Activated T-helper 9 cell treated with anti-CD3 and anti-CD28 coated beads, Interleukin-2, amount 50 U/mL, for 16 hours (primary cell): ENCODE measurements at regions not wholly inside any gene's neighbourhood (a gene's known extent, or its start where the extent isn't known, plus 50 kb on each side); places are given as distances from the start of the nearest gene placed in this dataset.
"Not testable (repeated sequence)": the region's sequence is repeated elsewhere in the genome, so short reads cannot be mapped to it uniquely, and the experiment has no call there.

Experiments
- DNase-seq: peaks from one replicate; pipeline ENCODE4 v3.0.0-alpha.2; 2020; ENCODE audit warnings: low read depth

DNA sequence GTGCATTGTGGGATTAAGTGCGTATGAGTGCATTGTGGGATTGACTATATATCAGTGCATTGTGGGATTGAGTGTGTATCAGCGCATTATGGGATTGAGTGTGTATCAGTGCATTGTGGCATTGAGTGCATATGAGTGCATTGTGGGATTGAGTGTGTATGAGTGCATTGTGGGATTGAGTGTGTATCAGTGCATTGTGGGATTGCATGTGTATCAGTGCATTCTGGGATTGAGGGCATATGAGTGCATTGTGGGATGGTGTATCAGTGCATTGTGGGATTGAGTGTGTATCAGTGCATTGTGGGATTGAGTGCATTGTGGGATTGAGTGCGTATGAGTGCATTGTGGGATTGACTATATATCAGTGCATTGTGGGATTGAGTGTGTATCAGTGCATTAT is 106.4 kb downstream of the SHOX start:
- not testable (repeated sequence) for DNase-seq

DNA sequence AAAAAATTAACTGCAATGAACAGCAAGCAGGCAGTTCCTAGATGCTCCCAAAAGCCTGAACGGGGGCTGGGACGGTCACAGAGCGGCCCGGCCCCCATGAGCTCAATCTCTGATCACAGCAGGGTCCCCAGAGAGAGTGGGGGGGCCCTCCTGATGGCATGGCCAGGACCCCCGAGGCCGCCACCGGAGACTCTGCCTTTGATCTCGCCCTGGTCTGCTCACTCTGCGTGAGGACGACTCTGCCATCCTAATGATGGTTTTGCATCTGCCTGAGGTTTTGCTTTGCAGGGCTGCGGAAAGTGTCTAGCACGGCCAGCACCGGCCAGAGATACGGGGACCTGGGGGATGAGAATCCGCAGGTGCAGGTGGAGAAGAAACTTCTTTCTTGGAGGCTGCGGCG is 103.8 kb downstream of the SHOX start:
- DNase-seq, result no peak

DNA sequence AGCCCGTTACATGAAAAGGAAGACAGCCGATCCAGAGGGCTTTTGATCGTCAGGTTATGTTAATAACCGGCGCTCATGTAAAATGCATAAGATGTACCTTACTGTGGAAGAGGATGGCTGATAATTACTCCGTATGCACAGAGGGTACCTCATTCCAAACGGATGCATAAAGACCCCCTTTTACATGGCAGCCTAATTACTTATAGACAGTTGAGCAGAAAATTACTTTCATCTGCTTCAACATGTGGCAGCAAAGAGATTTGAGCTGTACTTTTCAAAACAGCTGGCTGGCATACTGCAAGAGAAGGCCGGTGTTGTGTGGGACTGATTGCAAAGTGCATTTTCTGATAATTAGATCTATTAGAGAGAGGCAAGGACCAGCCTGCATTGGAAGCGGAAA is 103.4 kb downstream of the SHOX start:
- no peak for DNase-seq

DNA sequence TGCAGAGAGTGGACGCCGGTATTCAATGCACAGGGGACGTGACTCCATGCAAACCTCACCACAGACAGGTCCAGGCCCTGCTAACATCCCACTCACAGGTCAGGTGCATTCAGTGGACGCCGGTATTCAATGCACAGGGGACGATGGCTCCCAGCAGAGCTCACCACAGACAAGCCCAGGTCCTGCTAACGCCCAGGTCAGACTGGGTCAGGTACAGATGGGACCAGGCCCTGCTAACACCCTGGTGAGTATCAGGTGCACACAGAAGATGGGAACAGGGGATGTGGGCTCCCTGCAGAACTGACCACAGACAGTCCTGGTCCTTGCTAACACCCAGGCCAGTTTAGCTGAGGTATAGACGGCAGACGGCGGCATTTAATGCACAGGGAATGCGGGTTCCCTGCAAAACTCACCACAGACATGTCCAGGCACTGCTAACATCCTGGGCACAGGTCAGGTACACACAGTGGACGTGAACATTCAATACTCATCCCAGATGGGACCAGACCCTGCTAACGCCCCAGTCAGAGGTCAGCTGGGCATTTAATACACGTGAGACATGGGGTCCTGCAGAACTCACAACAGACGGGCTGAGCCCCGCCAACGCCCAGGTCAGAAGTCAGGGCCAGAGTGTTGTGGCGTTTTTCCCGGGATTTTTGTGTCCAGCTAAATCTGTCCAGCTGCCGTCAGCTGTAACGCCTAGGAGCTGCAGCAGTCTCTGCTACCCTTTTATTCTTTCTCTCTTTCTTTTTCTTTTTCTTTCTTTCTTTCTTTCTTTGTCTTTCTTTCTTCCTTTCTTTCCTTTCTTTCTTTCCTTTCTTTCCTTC is 99.2 kb downstream of the SHOX start:
- no peak for DNase-seq

DNA sequence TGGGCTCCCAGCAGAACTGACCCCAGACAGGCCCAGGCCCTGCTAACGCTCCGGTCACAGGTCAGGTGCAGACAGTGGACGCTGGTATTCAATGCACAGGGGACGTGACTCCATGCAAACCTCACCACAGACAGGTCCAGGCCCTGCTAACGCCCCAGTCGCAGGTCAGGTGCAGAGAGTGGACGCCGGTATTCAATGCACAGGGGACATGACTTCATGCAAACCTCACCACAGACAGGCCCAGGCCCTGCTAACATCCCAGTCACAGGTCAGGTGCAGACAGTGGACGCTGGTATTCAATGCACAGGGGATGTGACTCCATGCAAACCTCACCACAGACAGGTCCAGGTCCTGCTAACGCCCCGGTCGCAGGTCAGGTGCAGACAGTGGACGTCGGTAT is 98.5 kb downstream of the SHOX start:
- not testable (repeated sequence) for DNase-seq

DNA sequence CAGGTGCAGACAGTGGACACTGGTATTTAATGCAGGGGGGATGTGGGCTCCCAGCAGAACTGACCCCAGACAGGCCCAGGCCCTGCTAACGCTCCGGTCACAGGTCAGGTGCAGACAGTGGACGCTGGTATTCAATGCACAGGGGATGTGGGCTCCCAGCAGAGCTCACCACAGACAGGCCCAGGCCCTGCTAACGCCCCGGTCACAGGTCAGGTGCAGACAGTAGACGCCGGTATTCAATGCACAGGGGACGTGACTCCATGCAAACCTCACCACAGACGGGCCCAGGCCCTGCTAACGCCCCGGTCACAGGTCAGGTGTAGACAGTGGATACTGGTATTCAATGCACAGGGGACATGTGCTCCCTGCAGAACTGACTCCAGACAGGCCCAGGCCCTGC is 98.0 kb downstream of the SHOX start:
- DNase-seq, result not testable (repeated sequence)

DNA sequence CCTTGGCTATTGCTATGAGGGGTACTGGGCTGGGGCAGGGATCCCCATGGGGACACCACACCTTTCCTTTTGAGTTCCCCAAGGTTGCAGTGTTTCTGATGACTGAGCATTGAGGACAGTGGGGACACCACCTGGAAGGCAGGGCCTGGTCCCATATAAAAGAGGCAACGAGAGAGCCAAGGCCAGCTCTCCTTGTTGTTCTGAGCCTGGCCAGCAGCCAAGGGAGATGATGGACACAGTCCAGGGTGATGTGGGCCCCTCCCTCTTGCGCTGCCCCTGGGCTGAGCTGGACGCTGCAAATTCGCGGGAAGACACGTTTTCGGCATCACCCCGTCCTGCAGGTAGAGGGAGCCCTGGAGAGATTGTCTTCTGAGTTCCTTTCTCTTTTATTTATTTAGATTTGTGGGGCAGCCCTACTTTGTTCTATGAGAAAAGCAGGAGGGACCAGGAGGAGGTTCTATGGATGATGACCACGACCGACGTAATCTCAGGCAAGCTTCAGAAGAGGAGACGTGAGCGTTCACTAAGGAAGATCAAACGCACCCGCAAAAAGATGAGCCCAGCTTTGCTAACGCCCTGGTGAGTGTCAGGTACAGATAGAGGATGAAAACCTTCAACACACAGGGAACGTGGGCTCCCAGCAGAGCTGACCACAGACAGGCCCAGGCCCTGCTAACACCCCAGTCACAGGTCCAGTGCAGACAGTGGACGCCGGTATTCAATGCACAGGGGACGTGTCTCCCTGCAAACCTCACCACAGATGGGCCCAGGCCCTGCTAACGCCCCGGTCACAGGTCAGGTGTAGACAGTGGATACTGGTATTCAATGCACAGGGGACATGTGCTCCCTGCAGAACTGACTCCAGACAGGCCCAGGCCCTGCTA is 97.4 kb downstream of the SHOX start:
- DNase-seq, result no peak

DNA sequence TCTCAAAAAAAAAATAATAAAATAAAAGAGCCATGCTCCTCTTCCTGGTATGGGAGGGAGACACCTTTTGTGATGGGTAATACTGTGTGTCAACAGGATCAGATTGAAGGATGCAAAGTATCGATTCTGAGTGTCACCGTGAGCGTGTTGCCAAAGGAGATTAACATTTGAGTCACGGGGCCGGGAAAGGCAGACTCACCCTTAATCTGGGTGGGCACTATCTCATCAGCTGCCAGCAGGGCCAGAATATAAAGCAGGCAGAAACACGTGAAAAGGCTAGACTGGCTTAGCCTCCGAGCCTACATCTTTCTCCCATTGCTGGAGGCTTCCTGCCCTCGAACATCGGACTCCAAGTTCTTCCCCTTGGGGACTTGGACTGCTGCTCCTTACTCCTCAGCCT is 95.4 kb downstream of the SHOX start:
- no peak for DNase-seq

DNA sequence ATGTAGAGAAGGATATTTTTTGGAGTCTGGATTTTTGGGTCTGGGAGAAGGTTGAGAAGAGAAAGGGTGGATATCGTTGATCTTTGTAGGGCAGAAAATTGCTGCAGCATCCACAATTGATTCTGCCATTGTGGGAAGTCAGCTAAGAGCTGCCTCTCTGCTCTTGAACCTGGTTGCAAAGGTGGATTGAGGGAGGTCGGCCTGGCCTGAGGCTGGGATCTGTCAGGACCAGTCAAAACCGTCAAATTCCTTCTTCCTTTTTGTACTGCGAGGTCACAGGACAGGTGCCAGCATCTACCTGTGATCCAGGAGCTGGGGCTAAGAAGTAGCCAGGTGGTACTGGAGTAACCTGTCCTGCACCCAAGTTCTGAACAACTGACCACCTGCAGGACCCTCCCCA is 93.7 kb downstream of the SHOX start:
- no peak for DNase-seq

DNA sequence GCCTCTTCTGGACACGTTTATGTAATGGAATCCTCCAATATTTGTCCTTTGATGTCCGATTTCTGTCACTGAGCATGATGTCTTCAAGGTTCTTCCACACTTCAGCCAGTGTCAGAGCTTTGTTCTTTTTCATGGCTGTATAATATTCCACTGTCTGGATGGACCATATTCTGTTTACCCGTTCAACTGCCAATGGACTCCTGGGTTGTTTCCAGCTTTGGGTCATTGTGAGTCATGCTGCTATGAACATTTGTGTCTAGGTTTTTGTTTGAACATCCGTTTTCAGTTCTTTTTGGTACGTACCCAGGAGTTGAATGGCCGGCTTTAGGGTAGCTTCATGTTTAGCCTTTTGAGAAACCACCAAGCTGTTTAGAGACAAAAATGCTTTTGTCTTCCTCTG is 93.2 kb downstream of the SHOX start:
- DNase-seq, result no peak

DNA sequence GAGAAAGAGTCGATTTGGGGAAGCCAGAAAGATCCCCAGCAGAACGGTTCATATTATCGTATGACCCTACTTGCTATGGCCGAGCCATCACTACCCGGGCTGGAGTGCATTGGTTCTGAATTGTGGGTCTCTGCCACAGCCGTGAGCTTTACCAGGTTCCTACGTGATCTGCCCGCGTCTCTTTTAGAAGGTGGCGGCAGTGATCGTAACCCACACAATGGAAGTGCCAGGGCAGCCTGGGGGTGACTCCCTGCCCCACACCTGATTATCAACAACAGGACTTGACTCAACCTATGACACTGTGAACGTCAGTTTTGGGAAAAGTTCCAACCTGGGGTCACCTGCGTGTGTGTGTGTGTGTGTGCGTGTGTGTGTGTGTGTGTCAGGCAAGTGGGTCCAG is 90.8 kb downstream of the SHOX start:
- DNase-seq, result no peak

DNA sequence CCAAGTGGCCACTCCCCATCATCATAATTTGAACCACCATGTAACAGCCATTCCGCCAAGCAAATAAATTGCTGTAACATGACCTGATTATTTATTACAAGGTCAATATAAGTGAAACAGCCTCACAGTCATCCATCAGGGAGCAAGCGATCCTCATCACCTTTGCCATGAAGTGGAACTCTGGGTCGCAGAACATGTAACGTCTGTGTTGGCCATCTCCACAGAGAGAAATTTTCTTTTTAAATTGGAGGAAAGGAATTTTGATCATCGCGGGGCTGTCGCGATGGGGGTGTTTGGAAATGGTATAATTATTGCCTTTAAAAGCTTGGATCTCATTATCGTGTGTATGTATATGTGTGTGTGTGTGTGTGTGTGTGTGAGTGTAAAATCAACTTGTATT is 90.2 kb downstream of the SHOX start:
- no peak for DNase-seq

DNA sequence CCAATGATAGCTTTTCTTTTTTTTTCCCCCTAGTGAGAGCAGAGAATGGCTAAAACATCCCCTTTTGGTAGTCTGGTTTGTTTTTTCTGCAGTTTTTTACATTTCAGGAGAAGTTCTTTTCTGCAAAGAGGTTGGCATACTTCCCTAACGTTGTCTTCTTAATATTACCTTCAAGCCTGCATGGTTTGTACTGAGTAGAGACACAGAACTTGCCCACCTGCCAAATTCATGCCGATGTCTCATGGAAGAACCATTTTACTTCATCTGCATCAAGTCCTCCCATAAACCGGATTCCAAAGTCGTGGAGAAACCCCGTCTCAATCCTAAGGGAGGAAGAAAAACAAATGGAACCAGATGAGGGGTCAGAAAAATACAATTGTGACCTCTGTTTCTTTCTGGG is 89.7 kb downstream of the SHOX start:
- no peak for DNase-seq

DNA sequence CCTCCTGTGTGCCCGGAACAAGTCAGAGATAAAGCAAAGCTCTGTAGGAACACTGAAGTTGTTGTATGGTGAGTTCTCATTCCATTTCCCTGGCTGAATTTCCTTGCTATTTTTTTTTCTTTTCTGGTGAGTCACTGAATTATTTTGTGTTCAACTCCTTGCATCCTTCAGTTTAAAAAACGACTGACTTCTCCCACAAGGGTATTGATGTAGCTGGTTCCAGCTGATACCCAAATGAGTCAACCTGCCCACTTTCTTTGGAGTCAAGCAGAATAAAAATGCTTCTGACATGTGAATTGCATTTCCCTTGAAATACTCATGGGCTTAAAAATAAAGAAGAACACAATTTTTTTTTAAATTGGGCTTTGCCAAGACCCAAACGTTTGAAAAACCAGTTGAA is 85.5 kb downstream of the SHOX start:
- no peak for DNase-seq

DNA sequence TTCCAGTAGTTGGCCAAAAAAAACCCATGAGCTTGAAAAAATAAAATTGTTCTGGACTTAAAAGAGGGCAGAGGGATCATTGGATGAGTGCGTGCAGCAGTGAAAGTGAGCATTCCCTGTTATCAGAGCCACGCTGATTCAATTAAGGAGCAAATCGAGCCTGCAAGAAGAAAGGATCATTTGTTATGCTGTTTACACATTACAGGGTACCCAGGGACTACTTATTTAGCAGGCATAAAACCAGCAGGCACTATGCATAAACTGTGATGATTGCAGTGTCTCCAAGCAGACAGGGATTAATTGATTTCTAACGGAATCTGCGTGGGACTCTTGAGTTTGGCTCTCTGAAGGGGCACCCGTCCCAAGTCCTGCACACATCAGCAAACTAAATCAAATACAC is 83.5 kb downstream of the SHOX start:
- DNase-seq, result no peak
